Skeletal muscle satellite cell (primary cell): ENCODE measurements at regions not wholly inside any gene's neighbourhood (a gene's known extent, or its start where the extent isn't known, plus 50 kb on each side); places are given as distances from the start of the nearest gene placed in this dataset.

Experiments used
- H3K27me3 ChIP-seq: 2 replicates; pipeline ENCODE4 v1.7.0; 2013; ENCODE audit warnings: low read length; ENCODE audit not compliant: control insufficient read depth, insufficient read depth
- H3K36me3 ChIP-seq: 2 replicates; pipeline ENCODE4 v1.7.0; 2013; ENCODE audit warnings: mild to moderate bottlenecking, control low read depth, low read length; ENCODE audit not compliant: insufficient read depth
- H3K4me1 ChIP-seq: 2 replicates; pipeline ENCODE4 v1.7.0; 2013; ENCODE audit warnings: low read length; ENCODE audit not compliant: control insufficient read depth, insufficient read depth
- H3K4me2 ChIP-seq: 2 replicates; pipeline ENCODE4 v1.7.0; 2013; ENCODE audit warnings: mild to moderate bottlenecking, low read length
- H3K4me3 ChIP-seq: 2 replicates; pipeline ENCODE4 v1.7.0; 2013; ENCODE audit warnings: low read length
- H3K9ac ChIP-seq: 2 replicates; pipeline ENCODE4 v1.7.0; 2013; ENCODE audit warnings: mild to moderate bottlenecking, low read depth, low read length, moderate library complexity
- H3K9me3 ChIP-seq: replicated peaks from 2 replicates; pipeline ENCODE4 v1.7.0; 2013; ENCODE audit warnings: mild to moderate bottlenecking, control low read depth, low read length

DNA sequence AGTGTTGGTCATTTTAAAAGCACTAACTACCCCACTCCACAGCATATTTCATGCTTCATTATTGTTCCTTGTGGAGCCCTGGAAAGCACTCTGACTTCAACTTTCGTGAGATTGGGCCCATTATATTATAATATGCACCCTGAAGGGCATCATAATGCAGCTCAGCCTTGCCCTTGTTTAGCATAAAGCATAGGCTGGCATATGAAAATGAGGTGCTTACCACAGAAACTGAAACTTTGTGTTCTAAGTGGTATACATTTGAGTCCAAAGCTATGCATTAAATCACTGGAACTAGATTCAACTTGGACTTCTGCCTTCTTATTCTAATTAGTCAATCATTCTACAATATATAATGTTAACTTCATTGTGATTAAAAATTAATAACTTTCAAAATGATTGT is 1027.9 kb downstream of the STIM2 start:
- no peak overlapping the region for H3K9ac ChIP-seq
- no peaks in the 10 kb centered on the region for H3K36me3 ChIP-seq
- H3K4me1 ChIP-seq = no peaks in the 10 kb centered on the region

DNA sequence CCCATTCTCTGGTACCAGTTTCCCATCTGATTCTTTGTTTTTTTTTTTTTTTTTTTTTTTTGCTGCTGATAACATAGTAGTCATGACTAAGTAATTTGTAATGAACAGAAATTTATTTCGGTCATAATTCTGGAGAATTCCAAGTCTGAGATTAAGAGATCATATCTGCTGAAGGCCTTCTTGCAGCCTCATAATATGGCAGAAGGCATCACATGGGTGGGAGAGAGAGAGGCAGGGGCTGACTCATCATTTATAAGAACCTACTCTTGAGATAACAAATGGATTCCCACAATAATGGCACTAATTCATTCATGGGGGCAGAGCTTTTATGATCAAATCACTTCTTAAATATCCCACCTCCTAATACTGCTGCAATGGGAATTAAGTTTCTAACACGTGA is 1034.3 kb downstream of the STIM2 start:
- no peaks in the 10 kb centered on the region for H3K4me1 ChIP-seq
- H3K9ac ChIP-seq = no peak overlapping the region
- no peak overlapping the region for H3K4me3 ChIP-seq
- H3K4me2 ChIP-seq = no peak overlapping the region
- H3K36me3 ChIP-seq = no peaks in the 10 kb centered on the region
- no peaks in the 10 kb centered on the region for H3K27me3 ChIP-seq
- no peaks in the 10 kb centered on the region for H3K9me3 ChIP-seq

More for the DNA sequence above, 1027.9 kb downstream of the STIM2 start:
- Histone ChIP-seq H3K27me3 (no peaks in the 10 kb centered on the region), H3K9me3 (no peaks in the 10 kb centered on the region), H3K4me2 (no peak overlapping the region), H3K4me3 (no peak overlapping the region)

DNA sequence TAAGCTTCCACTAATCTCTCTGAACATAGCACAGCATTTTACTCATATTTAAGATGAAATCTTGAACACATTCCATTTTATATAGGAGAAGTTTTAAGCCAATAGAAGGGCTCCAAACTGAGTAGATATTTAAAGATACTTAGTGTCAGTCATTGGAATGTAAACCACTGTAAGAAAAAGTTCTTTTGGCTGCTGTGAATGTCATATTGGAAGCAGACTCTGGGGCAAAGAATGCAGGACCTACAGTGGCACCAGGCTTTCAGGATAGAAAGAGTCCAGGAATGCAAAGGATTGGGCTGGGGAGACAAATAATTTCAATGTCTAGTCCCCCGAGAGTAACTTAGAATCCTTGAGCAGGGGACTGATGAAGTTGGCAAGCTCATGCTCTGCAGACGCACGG is 1047.7 kb downstream of the STIM2 start:
- Histone ChIP-seq H3K9ac (no peak overlapping the region), H3K36me3 (no peaks in the 10 kb centered on the region), H3K27me3 (no peaks in the 10 kb centered on the region), H3K4me2 (no peak overlapping the region), H3K9me3 (no peaks in the 10 kb centered on the region), H3K4me3 (no peak overlapping the region), H3K4me1 (no peaks in the 10 kb centered on the region)

DNA sequence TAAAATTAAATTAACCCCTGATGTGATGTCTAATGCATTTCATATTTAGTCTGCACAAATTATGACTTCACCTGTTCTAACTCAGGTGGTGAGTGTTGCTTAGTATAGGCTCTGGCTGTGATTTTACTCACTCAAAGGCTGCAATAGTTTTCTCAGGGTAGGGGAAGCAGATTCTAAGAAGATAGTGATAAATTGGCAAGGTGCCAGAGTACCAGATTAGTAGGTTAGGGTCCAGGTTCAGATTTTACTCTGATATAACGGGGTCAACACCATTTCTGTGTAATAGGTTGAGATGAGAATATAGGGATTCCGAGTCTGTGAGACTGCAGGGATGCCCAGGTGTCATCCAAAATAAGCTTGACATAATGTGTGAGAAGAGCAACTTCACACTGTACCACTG is 1049.6 kb downstream of the STIM2 start:
- no peaks in the 10 kb centered on the region for H3K27me3 ChIP-seq
- no peak overlapping the region for H3K4me3 ChIP-seq
- no peaks in the 10 kb centered on the region for H3K36me3 ChIP-seq
- no peak overlapping the region for H3K4me2 ChIP-seq
- H3K9ac ChIP-seq = no peak overlapping the region
- no peaks in the 10 kb centered on the region for H3K9me3 ChIP-seq
- no peaks in the 10 kb centered on the region for H3K4me1 ChIP-seq

DNA sequence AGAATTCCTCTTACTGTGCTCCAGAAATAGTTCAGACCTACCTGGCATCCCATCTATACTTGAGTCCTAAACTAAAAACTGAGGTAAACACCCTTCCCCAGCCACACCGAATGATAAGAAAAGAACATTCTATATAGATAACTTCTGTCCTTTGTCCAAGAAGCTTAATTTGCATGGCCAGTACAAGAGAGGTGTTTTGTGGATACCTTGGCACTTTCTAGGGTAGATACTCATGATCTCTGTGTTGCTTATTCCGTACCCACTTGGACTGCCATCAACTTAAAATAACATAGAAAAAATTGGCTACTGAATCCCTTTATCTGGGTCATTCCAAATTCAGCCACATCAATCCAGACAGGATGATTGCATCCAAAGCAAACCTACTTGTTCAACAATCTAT is 1050.4 kb downstream of the STIM2 start:
- no peak overlapping the region for H3K4me3 ChIP-seq
- no peaks in the 10 kb centered on the region for H3K27me3 ChIP-seq
- no peak overlapping the region for H3K4me2 ChIP-seq
- no peaks in the 10 kb centered on the region for H3K9me3 ChIP-seq
- H3K9ac ChIP-seq = no peak overlapping the region
- no peaks in the 10 kb centered on the region for H3K4me1 ChIP-seq
- no peaks in the 10 kb centered on the region for H3K36me3 ChIP-seq

DNA sequence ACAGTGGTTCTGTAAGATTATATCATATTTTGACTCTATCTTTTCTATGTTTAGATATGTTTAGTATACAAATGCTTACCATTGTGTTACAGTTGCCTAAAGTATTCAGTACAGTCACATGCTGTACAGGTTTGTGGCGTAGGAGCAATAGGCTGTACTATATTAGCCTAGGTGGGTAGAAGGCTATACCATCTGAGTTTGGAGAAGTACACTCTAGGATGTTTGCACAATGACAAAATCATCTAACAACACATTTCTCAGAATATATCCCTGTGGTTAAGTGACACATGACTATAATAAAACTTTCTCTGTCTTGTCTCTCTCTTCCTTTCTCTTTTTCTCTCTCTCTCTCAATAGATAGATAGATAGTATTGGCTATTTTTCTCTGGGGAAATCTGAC is 1053.1 kb downstream of the STIM2 start:
- H3K4me1 ChIP-seq = no peaks in the 10 kb centered on the region
- H3K9ac ChIP-seq = no peak overlapping the region

DNA sequence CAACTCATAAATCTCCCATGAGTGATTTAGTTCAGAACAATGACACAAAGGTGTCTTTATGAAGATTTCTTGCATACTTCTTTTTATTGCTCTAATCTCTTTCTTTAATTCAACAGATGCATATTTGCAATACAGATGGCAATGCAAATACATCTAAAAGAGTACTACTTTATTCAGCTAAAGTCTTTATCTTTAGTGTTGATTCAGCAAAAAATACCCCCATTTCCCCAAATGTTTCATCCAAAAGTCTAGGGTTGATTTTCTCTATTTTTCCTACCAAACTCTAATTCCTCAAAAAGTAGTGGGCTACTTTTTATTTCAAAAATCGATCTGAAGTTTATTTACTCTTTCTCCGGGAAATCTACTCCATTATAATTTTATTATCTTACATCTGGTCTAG is 1055.2 kb downstream of the STIM2 start:
- Histone ChIP-seq H3K4me3 (no peak overlapping the region), H3K36me3 (no peaks in the 10 kb centered on the region), H3K4me2 (no peak overlapping the region), H3K9me3 (no peaks in the 10 kb centered on the region), H3K9ac (no peak overlapping the region), H3K27me3 (peaks cover 3% of the 10 kb centered on the region), H3K4me1 (no peaks in the 10 kb centered on the region)

More for the DNA sequence above, 1053.1 kb downstream of the STIM2 start:
- H3K27me3 ChIP-seq = peaks cover 3% of the 10 kb centered on the region
- no peak overlapping the region for H3K4me2 ChIP-seq
- no peaks in the 10 kb centered on the region for H3K36me3 ChIP-seq
- no peak overlapping the region for H3K4me3 ChIP-seq
- H3K9me3 ChIP-seq = no peaks in the 10 kb centered on the region

DNA sequence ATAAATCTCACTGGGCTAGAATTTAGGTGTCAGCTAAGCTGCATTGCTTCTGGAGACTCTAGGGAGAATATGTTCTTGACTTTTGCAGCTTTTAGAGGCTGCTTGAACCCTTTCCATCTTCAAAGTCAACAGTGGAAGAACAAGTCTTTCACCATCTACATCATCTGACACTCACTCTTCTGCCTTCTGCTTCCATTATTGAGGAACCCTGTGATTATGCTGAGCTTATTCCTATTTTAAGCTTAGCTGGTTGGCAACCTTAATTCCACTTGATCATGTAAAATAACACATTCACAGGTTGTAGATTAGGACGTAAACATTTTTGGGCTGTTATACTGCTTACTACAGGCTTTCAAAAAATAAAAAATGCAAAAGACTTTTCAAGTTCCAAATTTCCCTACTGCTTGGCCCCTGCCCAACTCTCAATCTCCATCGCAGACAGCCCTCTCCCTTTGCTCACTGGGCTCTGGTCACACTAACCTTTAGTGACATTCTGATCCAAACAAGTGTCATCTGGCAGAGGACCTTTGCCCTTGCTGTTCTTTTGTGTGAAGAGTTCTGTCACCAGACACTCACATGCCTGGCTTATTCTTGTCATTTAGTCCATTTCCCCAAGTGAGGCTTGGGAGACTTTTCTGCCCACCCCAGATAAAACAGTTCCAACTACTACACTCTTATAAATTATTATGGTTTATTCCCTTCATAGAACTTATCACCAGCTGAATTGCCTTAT is 1056.0 kb downstream of the STIM2 start:
- Histone ChIP-seq H3K4me3 (no peak overlapping the region), H3K27me3 (peaks cover 3% of the 10 kb centered on the region), H3K9ac (no peak overlapping the region), H3K4me1 (no peaks in the 10 kb centered on the region), H3K4me2 (no peak overlapping the region), H3K9me3 (no peaks in the 10 kb centered on the region), H3K36me3 (no peaks in the 10 kb centered on the region)

DNA sequence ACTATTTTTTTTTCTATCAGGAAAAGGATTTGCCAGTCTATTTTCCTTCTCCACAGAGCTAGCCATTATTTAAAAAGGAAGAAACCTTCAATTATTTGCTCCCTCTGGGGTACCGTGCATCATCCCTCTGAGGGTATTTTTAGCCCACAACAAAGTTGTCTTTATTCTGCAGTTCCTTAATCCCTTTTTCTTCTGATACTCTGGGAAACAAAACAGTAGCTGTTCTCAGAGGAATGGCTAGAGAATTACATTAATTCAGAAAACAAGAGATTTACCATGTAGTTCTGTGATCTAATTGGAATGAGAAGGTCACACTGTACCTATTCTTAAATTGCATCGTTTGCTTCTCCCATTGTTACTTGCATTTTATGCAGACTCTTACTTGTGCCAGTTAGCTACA is 1056.7 kb downstream of the STIM2 start:
- Histone ChIP-seq H3K4me2 (no peak overlapping the region), H3K9ac (no peak overlapping the region), H3K4me1 (no peaks in the 10 kb centered on the region), H3K9me3 (no peaks in the 10 kb centered on the region), H3K4me3 (no peak overlapping the region), H3K27me3 (peaks cover 3% of the 10 kb centered on the region), H3K36me3 (no peaks in the 10 kb centered on the region)

DNA sequence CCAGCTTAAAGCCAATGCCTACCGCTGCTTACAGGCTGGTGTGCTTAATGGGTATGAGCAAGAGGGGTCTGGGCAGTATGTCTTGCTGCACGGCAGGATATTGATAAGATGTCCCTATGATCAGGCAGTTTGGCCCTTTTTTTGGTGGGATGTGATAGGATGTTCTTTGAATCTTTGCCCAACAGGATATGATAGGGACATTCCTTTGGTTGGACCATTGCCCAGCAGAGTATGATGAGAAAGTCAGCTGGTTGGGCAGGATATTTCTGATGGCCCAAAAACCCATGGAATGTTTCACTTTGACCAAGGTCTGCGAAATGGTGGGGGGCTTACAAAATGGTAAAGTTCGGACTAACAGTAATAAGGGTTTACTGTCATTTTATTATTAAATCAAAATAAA is 1060.6 kb downstream of the STIM2 start:
- Histone ChIP-seq H3K36me3 (no peaks in the 10 kb centered on the region), H3K4me1 (no peaks in the 10 kb centered on the region), H3K9ac (no peak overlapping the region), H3K4me3 (no peak overlapping the region), H3K9me3 (no peaks in the 10 kb centered on the region), H3K4me2 (no peak overlapping the region), H3K27me3 (peaks cover 3% of the 10 kb centered on the region)

DNA sequence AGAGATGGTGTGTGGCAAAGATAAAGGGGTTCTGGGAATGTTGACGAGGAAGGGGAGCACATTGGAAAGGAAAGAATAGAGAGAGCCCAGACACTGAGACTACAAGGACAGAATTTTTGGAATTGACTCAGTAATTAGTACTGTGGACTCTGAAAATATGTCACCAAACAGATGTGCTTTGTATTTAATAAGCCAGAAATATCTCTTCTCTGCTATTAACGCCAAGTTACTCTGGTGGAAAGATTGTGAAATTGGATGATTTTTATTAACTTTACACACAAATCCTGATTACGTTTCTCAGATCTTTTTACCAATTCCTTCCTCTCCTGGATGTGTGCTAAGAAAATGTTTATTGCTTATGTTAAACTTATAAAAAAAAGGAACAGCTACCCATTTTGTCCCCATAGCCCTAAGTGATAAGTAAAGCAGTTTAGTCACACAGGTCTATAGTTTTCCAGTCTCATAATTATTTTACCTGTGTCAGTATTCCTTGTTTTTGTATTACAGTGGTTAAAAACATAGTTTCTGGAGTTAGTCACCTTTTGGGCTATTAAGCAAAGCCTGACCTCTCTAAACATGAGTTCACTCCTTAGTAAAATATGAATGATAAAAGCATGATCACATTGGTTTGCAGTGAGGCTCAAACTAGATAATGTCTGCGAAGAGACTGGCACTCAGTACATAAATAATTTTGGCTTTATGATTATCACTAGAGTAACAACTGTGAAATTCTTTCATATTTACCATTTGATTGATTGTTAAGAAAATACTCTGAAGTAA is 1068.3 kb downstream of the STIM2 start:
- Histone ChIP-seq H3K36me3 (no peaks in the 10 kb centered on the region), H3K27me3 (no peaks in the 10 kb centered on the region)

DNA sequence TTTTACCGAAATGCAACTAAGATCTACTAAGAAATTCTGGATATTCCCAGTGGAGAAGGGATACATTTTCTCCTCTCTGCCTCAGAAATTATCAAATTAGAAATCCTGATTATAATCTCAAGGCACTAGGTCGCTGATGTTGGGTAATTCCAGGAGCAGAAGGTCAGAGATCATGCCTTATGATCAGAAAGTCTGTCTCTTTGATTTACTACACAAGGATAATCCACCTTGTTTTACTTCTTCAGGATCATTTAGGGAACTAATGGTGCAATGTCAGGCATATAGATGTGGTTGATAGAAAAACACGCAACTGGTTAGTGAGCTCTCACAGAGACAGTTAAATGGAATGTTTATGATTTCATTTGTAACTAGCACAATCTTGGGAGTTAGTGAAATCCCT is 1069.7 kb downstream of the STIM2 start:
- no peaks in the 10 kb centered on the region for H3K9me3 ChIP-seq
- no peaks in the 10 kb centered on the region for H3K27me3 ChIP-seq
- no peak overlapping the region for H3K4me2 ChIP-seq
- H3K4me1 ChIP-seq = no peaks in the 10 kb centered on the region
- H3K9ac ChIP-seq = no peak overlapping the region
- no peaks in the 10 kb centered on the region for H3K36me3 ChIP-seq
- H3K4me3 ChIP-seq = no peak overlapping the region

More for the DNA sequence above, 1068.3 kb downstream of the STIM2 start:
- Histone ChIP-seq H3K9me3 (no peaks in the 10 kb centered on the region), H3K4me1 (no peaks in the 10 kb centered on the region), H3K4me2 (no peak overlapping the region), H3K4me3 (no peak overlapping the region), H3K9ac (no peak overlapping the region)
